Sigmoid colon (tissue), 3 donors: ENCODE measurements at regions not wholly inside any gene's neighbourhood (a gene's known extent, or its start where the extent isn't known, plus 50 kb on each side); places are given as distances from the start of the nearest gene placed in this dataset.
"Not testable (repeated sequence)": the region's sequence is repeated elsewhere in the genome, so short reads cannot be mapped to it uniquely, and the experiment has no call there.

Experiments used
- CTCF ChIP-seq, 4 experiments: fragments of 450-650 bp in 3 of 4; fragments of 200-600 bp in 1 of 4; IDR thresholded peaks; one replicate each; pipeline ENCODE4 v1.5.1; 2016 to 2019; ENCODE audit warnings: antibody characterized with exemption in 4 of 4, mild to moderate bottlenecking in 3 of 4, moderate library complexity in 2 of 4
- POLR2A ChIP-seq, 2 donors: fragments of 450-650 bp; IDR thresholded peaks; one replicate each; pipeline ENCODE4 v1.6.1; 2016; ENCODE audit warnings: antibody characterized with exemption in 2 of 2, mild to moderate bottlenecking in 2 of 2, moderate library complexity in 2 of 2

GRCh38 chr6:125643967-125644661 is 105.3 kb upstream of the HEY2 start:
- TF ChIP-seq POLR2A, CTCF (IDR thresholded peaks at IDR 0.05): not testable (repeated sequence)
